Esophagus squamous epithelium (tissue), 5 donors: ENCODE measurements at regions not wholly inside any gene's neighbourhood (a gene's known extent, or its start where the extent isn't known, plus 50 kb on each side); places are given as distances from the start of the nearest gene placed in this dataset.

ENCODE experiments used
- DNase-seq: peaks from one replicate; lab custom pipeline; 2025; lab: John Stamatoyannopoulos, UW
- H3K27ac ChIP-seq, 4 donors: fragments of 200-600 bp; sonication (generic); one replicate each; pipeline ENCODE4 v1.5.1; 2016 to 2019; ENCODE audit warnings: mild to moderate bottlenecking in 1 of 4
- H3K27me3 ChIP-seq, 4 donors: fragments of 200-600 bp; sonication (generic); 1 replicate in 3 of 4; 2 replicates in 1 of 4; pipeline versions ENCODE4 v1.5.1 to v1.6.0; 2017 to 2021; ENCODE audit warnings: antibody characterized with exemption in 1 of 4
- H3K36me3 ChIP-seq, 3 donors: fragments of 200-600 bp; sonication (generic); one replicate each; pipeline ENCODE4 v1.5.1; 2016 to 2019
- H3K4me1 ChIP-seq, 3 donors: fragments of 200-600 bp; sonication (generic); one replicate each; pipeline ENCODE4 v1.5.1; 2017 to 2019
- H3K4me3 ChIP-seq, 4 donors: fragments of 200-600 bp; sonication (generic); 1 replicate in 3 of 4; 2 replicates in 1 of 4; pipeline ENCODE4 v1.5.1; 2016 to 2019; ENCODE audit warnings: mild to moderate bottlenecking in 2 of 4, moderate library complexity in 1 of 4
- H3K9me3 ChIP-seq, 3 donors: fragments of 200-600 bp; sonication (generic); one replicate each; pipeline ENCODE4 v1.5.1; 2016 to 2019
- POLR2A ChIP-seq, 4 donors: fragments of 450-650 bp; IDR thresholded peaks; one replicate each; pipeline ENCODE4 v1.6.1; 2017; ENCODE audit warnings: antibody characterized with exemption in 4 of 4, mild to moderate bottlenecking in 4 of 4, moderate library complexity in 3 of 4
- WGBS, 2 donors: methylation state at CpG; one replicate each; pipeline ENCODE4 v1.1.5; 2018; 5-methylcytosine and 5-hydroxymethylcytosine counted together
- intact Hi-C: fragments of 100-400 bp; cut with DNase I; formaldehyde crosslinking; loops from one replicate; pipeline ENCODE4 v1.15.0; 2022
- TF ChIP-seq, protein P1 (sequence below), 6 experiments: fragments of 450-650 bp in 4 of 6; fragments of 200-600 bp in 2 of 6; sonication (generic) in 2 of 6; IDR thresholded peaks; one replicate each; pipeline ENCODE4 v1.5.1; 2016 to 2019; ENCODE audit warnings: antibody characterized with exemption in 6 of 6, mild to moderate bottlenecking in 4 of 6, moderate library complexity in 4 of 6
- donor health status: DM: yes; HTN: yes; CAD: no.

DNA sequence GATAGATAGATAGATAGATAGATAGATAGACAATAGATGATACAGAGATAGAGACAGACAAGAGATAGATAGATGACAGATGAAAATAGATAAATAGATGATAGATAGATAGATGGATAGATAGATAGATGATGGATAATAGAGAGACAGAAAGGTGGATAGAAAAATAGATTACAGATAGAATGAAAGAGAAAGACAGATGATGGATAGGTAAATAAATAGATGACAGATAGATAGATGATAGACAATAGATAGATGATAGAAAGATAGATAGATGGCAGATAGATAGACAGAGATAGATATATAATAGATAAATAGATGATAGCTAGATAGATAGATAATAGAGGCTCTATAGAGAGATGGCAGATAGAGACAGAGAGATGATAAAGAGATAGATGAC is 523.0 kb downstream of the BCL11B start:
- H3K36me3 ChIP-seq: no peaks in the 10 kb centered on the region
- no peak for DNase-seq
- no peak overlapping the region for H3K4me3 ChIP-seq
- intact Hi-C loops: no loop called here
- H3K4me1 ChIP-seq: no peaks in the 10 kb centered on the region
- TF ChIP-seq, protein P1, sequence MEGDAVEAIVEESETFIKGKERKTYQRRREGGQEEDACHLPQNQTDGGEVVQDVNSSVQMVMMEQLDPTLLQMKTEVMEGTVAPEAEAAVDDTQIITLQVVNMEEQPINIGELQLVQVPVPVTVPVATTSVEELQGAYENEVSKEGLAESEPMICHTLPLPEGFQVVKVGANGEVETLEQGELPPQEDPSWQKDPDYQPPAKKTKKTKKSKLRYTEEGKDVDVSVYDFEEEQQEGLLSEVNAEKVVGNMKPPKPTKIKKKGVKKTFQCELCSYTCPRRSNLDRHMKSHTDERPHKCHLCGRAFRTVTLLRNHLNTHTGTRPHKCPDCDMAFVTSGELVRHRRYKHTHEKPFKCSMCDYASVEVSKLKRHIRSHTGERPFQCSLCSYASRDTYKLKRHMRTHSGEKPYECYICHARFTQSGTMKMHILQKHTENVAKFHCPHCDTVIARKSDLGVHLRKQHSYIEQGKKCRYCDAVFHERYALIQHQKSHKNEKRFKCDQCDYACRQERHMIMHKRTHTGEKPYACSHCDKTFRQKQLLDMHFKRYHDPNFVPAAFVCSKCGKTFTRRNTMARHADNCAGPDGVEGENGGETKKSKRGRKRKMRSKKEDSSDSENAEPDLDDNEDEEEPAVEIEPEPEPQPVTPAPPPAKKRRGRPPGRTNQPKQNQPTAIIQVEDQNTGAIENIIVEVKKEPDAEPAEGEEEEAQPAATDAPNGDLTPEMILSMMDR (IDR thresholded peaks at IDR 0.05): no peak
- TF ChIP-seq POLR2A (IDR thresholded peaks at IDR 0.05): no peak
- H3K27me3 ChIP-seq: peaks cover 0 to 4% (median 0%) of the 10 kb centered on the region in 4 donors
- no peak overlapping the region for H3K27ac ChIP-seq
- H3K9me3 ChIP-seq: no peaks in the 10 kb centered on the region

DNA sequence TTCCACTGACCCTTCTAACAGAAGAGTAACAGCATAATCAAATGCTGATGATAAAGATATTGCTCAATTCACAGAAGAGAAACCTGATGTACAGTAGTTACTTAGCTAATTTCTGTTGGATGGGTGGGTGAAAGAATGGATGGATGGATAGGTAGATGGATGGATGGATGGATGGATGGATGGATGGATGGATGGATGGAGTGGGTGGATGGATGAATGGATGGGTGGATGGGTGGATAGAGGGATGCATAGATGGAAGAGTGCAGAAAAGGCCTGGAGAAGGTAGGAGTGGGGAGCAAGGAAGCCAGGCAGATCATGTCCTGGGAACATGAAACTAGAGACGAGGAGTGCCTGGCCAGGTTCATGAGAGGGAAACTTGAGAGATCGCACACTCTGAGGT is 520.9 kb downstream of the BCL11B start:
- Histone ChIP-seq H3K27me3 (peaks cover 0 to 4% (median 0%) of the 10 kb centered on the region in 4 donors), H3K9me3 (peaks cover 0 to 4% (median 0%) of the 10 kb centered on the region in 3 donors), H3K36me3 (no peaks in the 10 kb centered on the region), H3K4me1 (no peaks in the 10 kb centered on the region), H3K4me3 (no peak overlapping the region), H3K27ac (no peak overlapping the region)
- TF ChIP-seq, protein P1 (IDR thresholded peaks at IDR 0.05): no peak
- no peak for TF ChIP-seq POLR2A (IDR thresholded peaks at IDR 0.05)
- WGBS, 2 donors: 87 to 91% methylated on average over 2 of the region's 2 CpGs
- no peak for DNase-seq
- intact Hi-C loops: no loop called here

DNA sequence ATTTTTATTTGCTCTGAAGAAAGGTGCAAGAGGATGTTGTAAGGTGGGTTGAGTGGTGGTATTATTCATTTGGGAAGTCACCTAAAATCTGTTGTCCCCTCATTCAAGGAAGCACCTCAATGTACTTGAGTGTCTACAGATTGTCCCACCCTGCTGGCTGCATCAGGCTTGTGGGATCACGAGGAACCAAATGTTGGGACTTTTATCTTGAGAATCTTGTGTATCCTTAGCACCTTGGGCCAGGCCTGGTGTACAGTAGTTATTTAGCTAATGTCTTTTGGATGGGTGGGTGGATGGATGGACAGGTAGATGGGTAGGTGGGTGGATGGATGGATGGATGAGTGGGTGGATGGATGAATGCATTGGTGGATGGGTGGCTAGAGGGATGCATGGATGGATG is 519.3 kb downstream of the BCL11B start:
- Histone ChIP-seq H3K9me3 (peaks cover 0 to 4% (median 0%) of the 10 kb centered on the region in 3 donors), H3K4me3 (no peak overlapping the region), H3K27me3 (peaks cover 0 to 4% (median 0%) of the 10 kb centered on the region in 4 donors), H3K36me3 (no peaks in the 10 kb centered on the region), H3K4me1 (no peaks in the 10 kb centered on the region), H3K27ac (no peak overlapping the region)
- TF ChIP-seq, protein P1 (IDR thresholded peaks at IDR 0.05): no peak
- TF ChIP-seq POLR2A (IDR thresholded peaks at IDR 0.05): no peak
- intact Hi-C loops: no loop called here
- 75 to 89% methylated on average over 1 of the region's 1 CpG for WGBS, 2 donors
- DNase-seq: no peak

DNA sequence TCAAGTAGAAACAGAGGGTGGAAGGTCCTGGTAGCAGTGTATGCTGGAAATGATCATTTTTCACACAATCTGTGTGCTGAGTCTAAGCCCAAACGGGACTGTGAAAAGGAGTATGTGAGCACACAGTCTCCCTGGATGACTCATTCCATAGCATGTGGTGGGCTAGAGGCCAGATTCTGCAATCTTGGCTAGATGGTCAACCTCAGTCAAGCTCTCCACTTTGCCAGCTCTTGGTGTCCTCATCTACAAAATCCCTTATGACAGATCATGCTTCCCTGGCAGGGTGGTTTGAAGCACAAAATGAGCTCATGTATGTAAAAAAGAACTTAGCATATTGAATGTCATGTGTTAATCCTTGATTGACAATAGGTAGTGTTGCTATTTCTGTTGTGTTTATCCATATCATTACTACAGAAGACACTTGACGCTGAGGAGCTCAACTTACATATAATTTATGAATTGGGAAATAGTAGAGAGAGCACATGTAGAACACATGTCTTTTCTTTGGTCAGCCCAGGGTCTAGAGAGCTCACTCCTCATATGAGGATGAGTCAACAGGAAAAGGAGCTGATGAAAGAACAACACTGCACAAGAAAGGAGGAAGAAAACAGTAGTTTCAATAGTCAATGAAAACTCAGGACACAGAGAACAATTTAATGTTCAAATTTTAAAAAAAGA is 517.5 kb downstream of the BCL11B start:
- no peaks in the 10 kb centered on the region for H3K4me1 ChIP-seq
- H3K9me3 ChIP-seq: peaks cover 0 to 4% (median 0%) of the 10 kb centered on the region in 3 donors
- TF ChIP-seq POLR2A (IDR thresholded peaks at IDR 0.05): no peak
- TF ChIP-seq, protein P1 (IDR thresholded peaks at IDR 0.05): no peak
- no peak overlapping the region for H3K27ac ChIP-seq
- intact Hi-C loops: no loop called here
- no peaks in the 10 kb centered on the region for H3K36me3 ChIP-seq
- H3K4me3 ChIP-seq: no peak overlapping the region
- 36 to 54% methylated on average over 2 of the region's 2 CpGs for WGBS, 2 donors
- H3K27me3 ChIP-seq: no peaks in the 10 kb centered on the region
- no peak for DNase-seq

DNA sequence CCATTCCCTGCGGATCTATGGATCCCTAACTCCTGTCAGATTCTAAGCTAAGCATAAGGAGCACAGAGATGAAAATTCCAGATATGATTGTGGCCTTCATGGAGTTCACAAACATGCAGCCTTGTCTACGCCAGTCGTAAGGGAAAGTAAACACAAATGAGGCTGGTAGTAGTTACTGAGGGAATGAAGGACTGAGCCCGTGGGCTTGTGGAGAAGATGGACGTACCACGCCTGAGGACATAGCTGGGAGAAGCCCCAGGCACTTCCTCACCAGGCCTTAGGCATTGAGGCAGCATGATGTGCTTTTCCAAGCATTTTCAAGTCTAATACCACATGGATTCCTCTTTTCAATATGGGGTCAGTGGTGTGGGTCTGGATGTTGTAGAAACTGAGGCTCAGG is 515.2 kb downstream of the BCL11B start:
- H3K27me3 ChIP-seq: peaks cover 0 to 8% (median 0%) of the 10 kb centered on the region in 4 donors
- no peaks in the 10 kb centered on the region for H3K36me3 ChIP-seq
- peaks cover 0 to 4% (median 0%) of the 10 kb centered on the region in 3 donors for H3K9me3 ChIP-seq
- TF ChIP-seq, protein P1 (IDR thresholded peaks at IDR 0.05): no peak
- no peak for TF ChIP-seq POLR2A (IDR thresholded peaks at IDR 0.05)
- H3K4me1 ChIP-seq: no peaks in the 10 kb centered on the region
- H3K27ac ChIP-seq: no peak overlapping the region
- H3K4me3 ChIP-seq: no peak overlapping the region
- DNase-seq: no peak
- 84 to 87% methylated on average over 6 of the region's 6 CpGs for WGBS, 2 donors
- intact Hi-C loops: no loop called here
